HCT116 (cell line): ENCODE measurements at regions not wholly inside any gene's neighbourhood (a gene's known extent, or its start where the extent isn't known, plus 50 kb on each side); places are given as distances from the start of the nearest gene placed in this dataset.

Source experiments
- ATAC-seq: fragments of 200-7000 bp; cut with Tn5 transposase; 2 replicates; pipeline ENCODE4 v1.9.1; 2020; ENCODE audit warnings: mild to moderate bottlenecking, moderate library complexity
- BruUV-seq: library from RNA; stranded (reverse); fragments of 400-500 nt; replicated peaks from 2 replicates; lab custom pipeline; 2021; lab: Mats Ljungman, UMichigan
- CTCF ChIA-PET: fragments of 300-600 bp; sonication (Branson Sonifier 250); formaldehyde crosslinking; loops from one replicate; lab custom pipeline; 2021; ENCODE audit warnings: antibody characterized with exemption; lab: Charles Lee
- POLR2A ChIA-PET: fragments of 300-600, 350-600 bp; sonication (Branson Sonifier 250); formaldehyde crosslinking; loops from one replicate; lab custom pipeline; 2021; ENCODE audit warnings: antibody characterized with exemption; lab: Charles Lee
- RAD21 ChIA-PET, 2 experiments: fragments of 300-600 bp; sonication (Branson Sonifier 250); formaldehyde crosslinking; loops; one replicate each; lab custom pipeline; 2023; ENCODE audit warnings: low total read pairs in 2 of 2; ENCODE audit not compliant: uncharacterized antibody in 2 of 2, unreplicated experiment in 2 of 2, low non-redundant PET in 1 of 2; lab: Charles Lee
- DNase-seq: peaks from one replicate; pipeline ENCODE4 v3.0.0-alpha.2; 2010; ENCODE audit warnings: low read depth, low spot score
- H2AFZ ChIP-seq: fragments of 200-600 bp; shearing (Covaris generic), sonication (generic); 2 replicates; pipeline ENCODE4 v1.6.1; 2017; ENCODE audit warnings: low read depth, mixed run types, mixed read lengths, antibody characterized with exemption, low read length; ENCODE audit not compliant: poor library complexity, severe bottlenecking
- H3K27ac ChIP-seq: 2 replicates; pipeline ENCODE4 v1.5.1; 2012; ENCODE audit warnings: low read depth, low read length
- H3K27me3 ChIP-seq: fragments of 200-600 bp; sonication (generic); 2 replicates; pipeline ENCODE4 v1.6.1; 2016; ENCODE audit warnings: mixed run types, low read length, mixed read lengths; ENCODE audit not compliant: insufficient read depth
- H3K36me3 ChIP-seq, 2 experiments: fragments of 200-500 bp in 1 of 2; fragments of 200-600 bp in 1 of 2; sonication (Bioruptor generic) in 1 of 2; sonication (generic) in 1 of 2; 2 replicates each; pipeline versions ENCODE4 v1.5.1 to v1.6.1; 2014 to 2016; ENCODE audit warnings: low read length in 2 of 2, inconsistent platforms in 1 of 2, mixed read lengths in 1 of 2, mixed run types in 1 of 2; ENCODE audit not compliant: insufficient read depth in 2 of 2, control insufficient read depth in 1 of 2
- H3K4me1 ChIP-seq, 2 experiments: fragments of 200-600 bp in 1 of 2; sonication (generic) in 1 of 2; 2 replicates each; pipeline versions ENCODE4 v1.5.1 to v1.6.1; 2012 to 2017; ENCODE audit warnings: low read length in 2 of 2, inconsistent platforms in 1 of 2, mild to moderate bottlenecking in 1 of 2, mixed read lengths in 1 of 2, mixed run types in 1 of 2, moderate library complexity in 1 of 2; ENCODE audit not compliant: insufficient read depth in 2 of 2, control insufficient read depth in 1 of 2
- H3K4me2 ChIP-seq: fragments of 200-600 bp; sonication (generic); 2 replicates; pipeline ENCODE4 v1.6.1; 2017; ENCODE audit warnings: mixed run types, low read length, mixed read lengths
- H3K4me3 ChIP-seq, 2 experiments: fragments of 200-600 bp in 1 of 2; sonication (generic) in 1 of 2; replicated peaks in 1 of 2; 2 replicates each; pipeline ENCODE4 v1.5.1; 2011 to 2016; ENCODE audit warnings: low read length in 2 of 2, control low read depth in 1 of 2, low read depth in 1 of 2, mild to moderate bottlenecking in 1 of 2, mixed read lengths in 1 of 2, mixed run types in 1 of 2
- H3K79me2 ChIP-seq: fragments of 200-600 bp; sonication (generic); 2 replicates; pipeline ENCODE4 v1.6.1; 2017; ENCODE audit warnings: mild to moderate bottlenecking, mixed run types, low read length, moderate library complexity, mixed read lengths; ENCODE audit not compliant: insufficient read depth
- H3K9ac ChIP-seq: fragments of 200-600 bp; sonication (generic); 2 replicates; pipeline ENCODE4 v1.6.1; 2016; ENCODE audit warnings: low read length, mixed read lengths
- H3K9me2 ChIP-seq: fragments of 200-600 bp; sonication (generic), shearing (Covaris generic); 2 replicates; pipeline ENCODE4 v1.6.1; 2017; ENCODE audit warnings: mixed run types, mild to moderate bottlenecking, moderate library complexity; ENCODE audit not compliant: insufficient read depth
- H3K9me3 ChIP-seq, 2 experiments: fragments of 200-500 bp in 1 of 2; fragments of 200-600 bp in 1 of 2; sonication (Bioruptor generic) in 1 of 2; sonication (generic) in 1 of 2; 2 replicates each; pipeline ENCODE4 v1.6.1; 2014 to 2017; ENCODE audit warnings: low read length in 2 of 2, mixed read lengths in 2 of 2, inconsistent platforms in 1 of 2, low read depth in 1 of 2, mild to moderate bottlenecking in 1 of 2, mixed run types in 1 of 2, moderate library complexity in 1 of 2; ENCODE audit not compliant: control insufficient read depth in 1 of 2, insufficient read depth in 1 of 2
- H4K20me1 ChIP-seq: fragments of 200-600 bp; sonication (generic), shearing (Covaris generic); 2 replicates; pipeline ENCODE4 v1.6.1; 2017; ENCODE audit warnings: mixed run types, mild to moderate bottlenecking, moderate library complexity; ENCODE audit not compliant: insufficient read depth
- CEBPB ChIP-seq: IDR thresholded peaks from 2 replicates; pipeline ENCODE4 v1.6.1; 2012; ENCODE audit warnings: low read depth
- POLR2A ChIP-seq: IDR thresholded peaks from 2 replicates; pipeline ENCODE4 v1.7.0; 2011; ENCODE audit warnings: borderline replicate concordance; ENCODE audit not compliant: insufficient read depth, insufficient read length; ENCODE audit errors: extremely low read depth
- POLR2AphosphoS5 ChIP-seq: IDR thresholded peaks from 2 replicates; pipeline ENCODE4 v1.6.1; 2011; ENCODE audit warnings: mild to moderate bottlenecking, low read depth, low read length, moderate library complexity
- REST ChIP-seq: IDR thresholded peaks from 2 replicates; pipeline ENCODE4 v1.6.1; 2012; ENCODE audit warnings: low read depth
- SIN3A ChIP-seq: IDR thresholded peaks from 2 replicates; pipeline ENCODE4 v1.6.1; 2012; ENCODE audit warnings: low read depth
- TCF7L2 ChIP-seq: IDR thresholded peaks from 2 replicates; pipeline ENCODE4 v1.7.0; 2011; ENCODE audit warnings: borderline replicate concordance, inconsistent platforms; ENCODE audit not compliant: insufficient read depth, insufficient read length; ENCODE audit errors: extremely low read depth
- YY1 ChIP-seq: IDR thresholded peaks from 2 replicates; pipeline ENCODE4 v1.6.1; 2011; ENCODE audit warnings: low read length, low read depth, moderate library complexity, mild to moderate bottlenecking; ENCODE audit not compliant: insufficient replicate concordance; ENCODE audit errors: extremely low read depth
- ZBTB33 ChIP-seq: IDR thresholded peaks from 2 replicates; pipeline ENCODE4 v1.6.1; 2011; ENCODE audit warnings: mild to moderate bottlenecking, low read length, moderate library complexity; ENCODE audit not compliant: insufficient replicate concordance; ENCODE audit errors: extremely low read depth
- intact Hi-C: fragments of 100-400 bp; cut with micrococcal nuclease; formaldehyde crosslinking; loops from 2 replicates; pipeline ENCODE4 v1.10.0; 2022

- Histone ChIP-seq H3K79me2 (no peaks in the 10 kb centered on the region), H3K27me3 (peaks cover 17% of the 10 kb centered on the region; the same call in 1 of the 2 replicates), H4K20me1 (no peaks in the 10 kb centered on the region), H3K4me1 (peaks cover 0 to 5% of the 10 kb centered on the region in 2 experiments; a peak in 1 of 4 replicates), H3K27ac (no peak overlapping the region), H3K4me3 (no peak overlapping the region), H3K4me2 (no peak overlapping the region), H3K36me3 (no peaks in the 10 kb centered on the region), H3K9me2 (no peaks in the 10 kb centered on the region), H2AFZ (no peak overlapping the region), H3K9me3 (no peaks in the 10 kb centered on the region), H3K9ac (no peak overlapping the region)
- ChIA-PET CTCF (no interaction called here), POLR2A (no interaction called here), RAD21 (no interaction called here)
- TF ChIP-seq ZBTB33 (no peak), POLR2AphosphoS5 (no peak), CEBPB (no peak), REST (no peak), YY1 (no peak), POLR2A (no peak), SIN3A (no peak), TCF7L2 (no peak)
- no TSS peak for BruUV-seq
- DNase-seq (no peak), ATAC-seq (no peak)
- intact Hi-C loops, result no loop called here
Observed at GRCh38 chr15:62599791-62600777, 435.0 kb upstream of the C2CD4B start.
